Smooth muscle cell (in vitro differentiated cells): ENCODE measurements at regions not wholly inside any gene's neighbourhood (a gene's known extent, or its start where the extent isn't known, plus 50 kb on each side); places are given as distances from the start of the nearest gene placed in this dataset.
"Not testable (repeated sequence)": the region's sequence is repeated elsewhere in the genome, so short reads cannot be mapped to it uniquely, and the experiment has no call there.

Source experiments
- DNase-seq: peaks from one replicate; lab custom pipeline; 2025; ENCODE audit not compliant: unreplicated experiment; lab: John Stamatoyannopoulos, UW
- H2AFZ ChIP-seq: fragments of 200-600 bp; sonication (generic); 2 replicates; pipeline ENCODE4 v1.6.0; 2016; ENCODE audit warnings: antibody characterized with exemption, low read depth, mild to moderate bottlenecking
- H3F3A ChIP-seq: fragments of 200-600 bp; sonication (generic); 2 replicates; pipeline ENCODE4 v1.6.0; 2017; ENCODE audit warnings: antibody characterized with exemption, low read depth
- H3K27ac ChIP-seq: fragments of 200-600 bp; sonication (generic); 2 replicates; pipeline ENCODE4 v1.5.1; 2016; ENCODE audit warnings: low read depth, mild to moderate bottlenecking
- H3K27me3 ChIP-seq: fragments of 200-600 bp; sonication (generic); 2 replicates; pipeline ENCODE4 v1.6.1; 2016; ENCODE audit warnings: low read depth, mild to moderate bottlenecking
- H3K36me3 ChIP-seq: fragments of 200-600 bp; sonication (generic); 2 replicates; pipeline ENCODE4 v1.5.1; 2016; ENCODE audit warnings: low read depth
- H3K4me1 ChIP-seq: fragments of 200-600 bp; sonication (generic); 2 replicates; pipeline ENCODE4 v1.5.1; 2016; ENCODE audit warnings: low read depth
- H3K4me2 ChIP-seq: fragments of 200-600 bp; sonication (generic); 2 replicates; pipeline ENCODE4 v1.6.0; 2016; ENCODE audit warnings: mild to moderate bottlenecking
- H3K4me3 ChIP-seq: fragments of 200-600 bp; sonication (generic); 2 replicates; pipeline ENCODE4 v1.5.1; 2016; ENCODE audit warnings: mild to moderate bottlenecking
- H3K79me2 ChIP-seq: fragments of 200-600 bp; sonication (generic); 2 replicates; pipeline ENCODE4 v1.6.0; 2016; ENCODE audit warnings: low read depth, mild to moderate bottlenecking
- H3K9ac ChIP-seq: fragments of 200-600 bp; sonication (generic); 2 replicates; pipeline ENCODE4 v1.6.0; 2016; ENCODE audit warnings: low read depth
- H3K9me3 ChIP-seq: fragments of 200-600 bp; sonication (generic); replicated peaks from 2 replicates; pipeline ENCODE4 v1.5.1; 2016; ENCODE audit warnings: low read depth
- H4K20me1 ChIP-seq: fragments of 200-600 bp; sonication (generic); 2 replicates; pipeline ENCODE4 v1.6.0; 2016; ENCODE audit warnings: low read depth
- WGBS: methylation state at CpG from one replicate; pipeline ENCODE4 v1.1.7; 2016; ENCODE audit warnings: low lambda C conversion rate; 5-methylcytosine and 5-hydroxymethylcytosine counted together
- TF ChIP-seq, protein P1 (sequence below): fragments of 200-600 bp; sonication (generic); IDR thresholded peaks from 2 replicates; pipeline ENCODE4 v1.5.1; 2017; ENCODE audit warnings: borderline replicate concordance, mild to moderate bottlenecking, antibody characterized with exemption; ENCODE audit not compliant: insufficient read depth, poor library complexity, severe bottlenecking

DNA sequence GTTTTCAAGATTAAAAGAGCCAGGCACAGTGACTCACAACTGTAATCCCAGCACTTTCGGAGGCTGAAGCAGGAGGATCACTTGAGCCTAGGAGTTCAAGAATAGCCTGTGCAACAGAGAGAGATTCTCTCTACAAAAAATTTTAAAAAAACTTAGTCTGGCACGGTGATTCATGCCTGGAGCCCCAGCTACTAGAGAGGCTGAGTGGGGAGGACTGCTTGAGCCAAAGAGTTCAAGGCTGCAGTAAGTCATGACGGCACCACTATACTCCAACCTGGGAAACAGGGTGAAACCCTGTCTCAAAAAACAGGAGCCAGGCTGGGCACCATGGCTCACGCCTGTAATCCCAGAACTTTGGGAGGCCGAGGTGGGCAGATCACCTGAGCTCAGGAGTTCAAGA lies 86.6 kb upstream of the KCTD7 start:
- no peak overlapping the region for H3K4me2 ChIP-seq
- H3K36me3 ChIP-seq: no peaks in the 10 kb centered on the region
- no peaks in the 10 kb centered on the region for H3K9me3 ChIP-seq
- no peaks in the 10 kb centered on the region for H3K27me3 ChIP-seq
- peaks cover 8% of the 10 kb centered on the region for H3F3A ChIP-seq
- no peak overlapping the region for H3K9ac ChIP-seq
- WGBS: 63% methylated on average over 5 of the region's 5 CpGs
- no peaks in the 10 kb centered on the region for H3K4me1 ChIP-seq
- DNase-seq: no peak
- no peaks in the 10 kb centered on the region for H3K79me2 ChIP-seq
- no peak overlapping the region for H3K4me3 ChIP-seq
- H3K27ac ChIP-seq: peak overlapping the region; percentile 34
- TF ChIP-seq, protein P1, sequence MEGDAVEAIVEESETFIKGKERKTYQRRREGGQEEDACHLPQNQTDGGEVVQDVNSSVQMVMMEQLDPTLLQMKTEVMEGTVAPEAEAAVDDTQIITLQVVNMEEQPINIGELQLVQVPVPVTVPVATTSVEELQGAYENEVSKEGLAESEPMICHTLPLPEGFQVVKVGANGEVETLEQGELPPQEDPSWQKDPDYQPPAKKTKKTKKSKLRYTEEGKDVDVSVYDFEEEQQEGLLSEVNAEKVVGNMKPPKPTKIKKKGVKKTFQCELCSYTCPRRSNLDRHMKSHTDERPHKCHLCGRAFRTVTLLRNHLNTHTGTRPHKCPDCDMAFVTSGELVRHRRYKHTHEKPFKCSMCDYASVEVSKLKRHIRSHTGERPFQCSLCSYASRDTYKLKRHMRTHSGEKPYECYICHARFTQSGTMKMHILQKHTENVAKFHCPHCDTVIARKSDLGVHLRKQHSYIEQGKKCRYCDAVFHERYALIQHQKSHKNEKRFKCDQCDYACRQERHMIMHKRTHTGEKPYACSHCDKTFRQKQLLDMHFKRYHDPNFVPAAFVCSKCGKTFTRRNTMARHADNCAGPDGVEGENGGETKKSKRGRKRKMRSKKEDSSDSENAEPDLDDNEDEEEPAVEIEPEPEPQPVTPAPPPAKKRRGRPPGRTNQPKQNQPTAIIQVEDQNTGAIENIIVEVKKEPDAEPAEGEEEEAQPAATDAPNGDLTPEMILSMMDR: no peak
- H2AFZ ChIP-seq: no peak overlapping the region
- peaks cover 7% of the 10 kb centered on the region for H4K20me1 ChIP-seq

DNA sequence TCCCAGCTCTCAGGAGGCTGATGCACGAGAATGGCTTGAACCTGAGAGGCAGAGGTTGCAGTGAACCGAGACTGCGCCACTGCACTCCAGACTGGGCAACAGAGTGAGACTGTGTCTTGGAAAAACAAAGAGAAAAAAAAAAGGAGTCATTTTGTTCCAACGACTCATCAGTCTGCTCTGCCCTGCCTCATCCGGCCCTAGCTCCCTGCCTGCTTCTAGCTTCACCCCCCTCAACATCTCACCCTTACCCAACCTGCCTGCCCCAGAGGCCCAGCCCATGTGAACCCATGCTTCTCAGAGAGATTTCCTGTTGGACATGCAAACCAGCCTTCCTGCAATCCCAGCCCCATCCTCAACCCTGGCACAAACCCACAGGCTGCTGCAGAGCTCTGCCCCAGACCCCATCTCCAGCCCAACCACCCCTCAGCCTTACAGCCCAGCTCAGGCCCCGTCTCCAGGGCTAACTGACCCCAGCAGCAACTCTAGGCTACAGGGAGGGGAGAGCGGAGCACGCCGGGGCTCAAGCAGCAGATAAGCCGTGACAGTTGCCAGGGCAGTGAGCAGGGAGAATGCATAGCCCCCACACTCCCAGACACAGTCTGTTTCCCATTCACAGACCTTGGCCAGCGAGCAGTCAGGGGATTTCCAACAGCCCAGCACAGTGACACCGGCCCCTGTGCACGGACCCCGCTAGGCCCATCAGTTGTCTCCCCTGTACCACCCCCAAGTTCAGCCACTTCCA lies 86.0 kb upstream of the KCTD7 start:
- Histone ChIP-seq H3K9me3 (no peaks in the 10 kb centered on the region), H2AFZ (no peak overlapping the region), H3K27me3 (no peaks in the 10 kb centered on the region), H3K9ac (no peak overlapping the region), H3K4me3 (no peak overlapping the region), H4K20me1 (peaks cover 7% of the 10 kb centered on the region), H3K79me2 (no peaks in the 10 kb centered on the region), H3K4me2 (no peak overlapping the region), H3F3A (peaks cover 8% of the 10 kb centered on the region), H3K36me3 (peaks cover 3% of the 10 kb centered on the region), H3K4me1 (no peaks in the 10 kb centered on the region), H3K27ac (peak overlapping the region; percentile 34)
- DNase-seq: peak; percentile 6
- TF ChIP-seq, protein P1: no peak
- WGBS: 32% methylated on average over 14 of the region's 14 CpGs

GRCh38 chr7:66549466-66549865 lies 79.2 kb upstream of the KCTD7 start:
- Histone ChIP-seq H2AFZ (no peak overlapping the region), H3K9me3 (no peaks in the 10 kb centered on the region), H3K4me1 (no peaks in the 10 kb centered on the region), H3K36me3 (peaks cover 17% of the 10 kb centered on the region), H3K27ac (no peak overlapping the region), H3K4me3 (no peak overlapping the region), H3K9ac (no peak overlapping the region), H3K79me2 (no peaks in the 10 kb centered on the region), H3K27me3 (no peaks in the 10 kb centered on the region), H3K4me2 (no peak overlapping the region), H4K20me1 (peaks cover 6% of the 10 kb centered on the region), H3F3A (no peaks in the 10 kb centered on the region)
- DNase-seq: no peak
- over 99% methylated on average over 6 of the region's 6 CpGs for WGBS
- TF ChIP-seq, protein P1: no peak

DNA sequence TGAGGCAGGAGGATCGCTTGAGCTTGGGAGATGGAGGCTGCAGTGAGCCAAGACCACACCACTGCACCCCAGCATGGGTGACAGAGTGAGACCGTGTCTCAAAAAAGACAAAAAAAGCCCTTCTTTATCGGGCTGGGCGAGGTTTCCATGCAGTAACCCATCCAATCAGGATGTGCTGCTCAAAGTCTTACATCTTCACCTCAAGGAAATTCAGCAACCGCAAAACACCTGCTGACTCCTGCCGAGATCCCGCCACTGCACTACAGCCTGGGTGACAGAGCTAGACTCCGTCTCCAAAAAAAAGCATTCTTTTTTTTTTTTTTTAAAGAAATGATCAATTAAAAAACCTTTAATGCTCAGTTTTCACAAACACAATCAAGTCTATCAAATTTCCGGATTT lies 75.7 kb upstream of the KCTD7 start:
- Histone ChIP-seq H3K9me3 (no peaks in the 10 kb centered on the region), H3K36me3 (peaks cover 15% of the 10 kb centered on the region), H3K27ac (no peak overlapping the region), H3K4me2 (no peak overlapping the region), H3K79me2 (no peaks in the 10 kb centered on the region), H3K27me3 (no peaks in the 10 kb centered on the region), H4K20me1 (peaks cover 30% of the 10 kb centered on the region), H2AFZ (no peak overlapping the region), H3K4me1 (no peaks in the 10 kb centered on the region), H3K4me3 (no peak overlapping the region), H3F3A (no peaks in the 10 kb centered on the region), H3K9ac (no peak overlapping the region)
- no peak for DNase-seq
- 96% methylated on average over 9 of the region's 9 CpGs for WGBS
- TF ChIP-seq, protein P1: no peak

GRCh38 chr7:66553675-66554074 lies 75.0 kb upstream of the KCTD7 start:
- H3K79me2 ChIP-seq, H3K9ac ChIP-seq, H3K4me3 ChIP-seq, H3K27me3 ChIP-seq, H3K27ac ChIP-seq, DNase-seq, H3K4me1 ChIP-seq, H3K4me2 ChIP-seq, H3F3A ChIP-seq, H3K9me3 ChIP-seq, H2AFZ ChIP-seq: not testable (repeated sequence)
- WGBS: 77% methylated on average over 2 of the region's 2 CpGs
- Histone ChIP-seq H3K36me3 (peaks cover 15% of the 10 kb centered on the region), H4K20me1 (peaks cover 37% of the 10 kb centered on the region)
